ENCODE measurements at regions not wholly inside any gene's neighbourhood (a gene's known extent, or its start where the extent isn't known, plus 50 kb on each side); places are given as distances from the start of the nearest gene placed in this dataset.
"Not testable (repeated sequence)": the region's sequence is repeated elsewhere in the genome, so short reads cannot be mapped to it uniquely, and the experiment has no call there.

DNA sequence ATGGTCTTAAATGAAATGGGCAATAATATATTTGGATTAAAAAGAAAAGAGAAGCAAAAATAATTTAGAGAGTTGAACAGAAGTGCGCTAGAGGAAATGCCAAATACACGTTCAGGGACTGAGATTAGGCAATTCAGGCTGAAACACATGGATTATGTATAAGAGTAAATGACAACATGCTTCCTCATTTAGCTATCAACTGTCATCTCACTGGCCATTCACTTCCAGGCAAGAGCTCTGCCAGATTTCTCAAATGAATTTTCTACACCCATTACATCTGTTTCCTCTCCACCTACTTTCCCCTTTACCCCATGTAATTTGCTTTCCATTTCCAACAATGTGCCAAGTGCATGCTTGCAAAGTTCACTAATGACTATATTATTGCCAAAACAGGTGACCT lies 582.4 kb downstream of the LTN1 start:
- intact Hi-C loops (cut with DNase I), result no loop called here
- no peak overlapping the region for H3K27ac ChIP-seq (ENCODE audit: low read depth in 1 of 2, low read length in 2 of 2)
- H3K4me1 ChIP-seq (ENCODE audit: control insufficient read depth in 1 of 2, insufficient read depth in 2 of 2, low read length in 2 of 2), result no peaks in the 10 kb centered on the region
- no peaks in the 10 kb centered on the region for H3K36me3 ChIP-seq (ENCODE audit: control insufficient read depth in 1 of 2, insufficient read depth in 2 of 2, low read length in 1 of 2)
- no peaks in the 10 kb centered on the region for H3K27me3 ChIP-seq (ENCODE audit: control insufficient read depth in 1 of 2, insufficient read depth in 2 of 2, low read length in 1 of 2)
- no peak for ATAC-seq (ENCODE audit: low FRiP score)
- H3K4me3 ChIP-seq (ENCODE audit: low read length in 2 of 2), result no peak overlapping the region
- WGBS, 2 donors, result 85 to 87% methylated on average over 2 of the region's 2 CpGs
- no peaks in the 10 kb centered on the region for H3K9me3 ChIP-seq (ENCODE audit: control insufficient read depth, low read length)
- DNase-seq, result no peak

- H3K27me3 ChIP-seq (ENCODE audit: control insufficient read depth in 1 of 2, insufficient read depth in 2 of 2, low read length in 1 of 2), result peaks cover 0 to 1% of the 10 kb centered on the region in 2 donors
- DNase-seq (no peak), ATAC-seq (ENCODE audit: low FRiP score) (no peak)
- intact Hi-C loops (cut with DNase I), result no loop called here
- H3K36me3 ChIP-seq (ENCODE audit: control insufficient read depth in 1 of 2, insufficient read depth in 2 of 2, low read length in 1 of 2), result no peaks in the 10 kb centered on the region
- H3K9me3 ChIP-seq (ENCODE audit: control insufficient read depth, low read length), result no peaks in the 10 kb centered on the region
- H3K4me1 ChIP-seq (ENCODE audit: control insufficient read depth in 1 of 2, insufficient read depth in 2 of 2, low read length in 2 of 2), result no peaks in the 10 kb centered on the region
- WGBS, 2 donors, result 17 to 29% methylated on average over 1 of the region's 1 CpG
- H3K27ac ChIP-seq (ENCODE audit: low read depth in 1 of 2, low read length in 2 of 2), result no peak overlapping the region
- H3K4me3 ChIP-seq (ENCODE audit: low read length in 2 of 2), result no peak overlapping the region
Observed at GRCh38 chr21:28402616-28402989, 590.1 kb downstream of the LTN1 start.

GRCh38 chr21:28397040-28397439 lies 595.6 kb downstream of the LTN1 start:
- intact Hi-C loops (cut with DNase I), result no loop called here

DNA sequence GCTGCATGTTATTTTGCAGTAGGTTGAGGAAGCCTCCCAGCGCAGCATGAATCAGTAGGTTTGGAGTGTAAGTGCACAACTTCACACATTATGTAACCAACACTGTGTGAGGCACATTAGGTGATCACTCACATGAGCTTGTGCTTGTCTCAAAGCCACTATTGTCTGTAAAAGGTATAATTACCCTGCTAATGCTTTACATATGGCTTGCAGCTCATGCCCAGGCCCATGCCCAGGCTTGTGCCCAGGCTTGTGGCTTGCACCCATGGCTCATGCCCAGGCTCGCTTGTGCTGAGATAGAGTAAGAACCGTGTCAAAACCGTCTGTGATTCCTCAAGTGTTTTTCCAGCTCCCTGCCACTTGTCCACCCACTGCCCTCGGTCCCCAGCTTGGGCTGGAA lies 596.3 kb downstream of the LTN1 start:
- DNase-seq, result no peak
- Histone ChIP-seq H3K4me3 (ENCODE audit: low read length in 2 of 2) (no peak overlapping the region), H3K27me3 (ENCODE audit: control insufficient read depth in 1 of 2, insufficient read depth in 2 of 2, low read length in 1 of 2) (peaks cover 0 to 1% of the 10 kb centered on the region in 2 donors), H3K4me1 (ENCODE audit: control insufficient read depth in 1 of 2, insufficient read depth in 2 of 2, low read length in 2 of 2) (no peaks in the 10 kb centered on the region), H3K27ac (ENCODE audit: low read depth in 1 of 2, low read length in 2 of 2) (no peak overlapping the region), H3K9me3 (ENCODE audit: control insufficient read depth, low read length) (no peaks in the 10 kb centered on the region), H3K36me3 (ENCODE audit: control insufficient read depth in 1 of 2, insufficient read depth in 2 of 2, low read length in 1 of 2) (no peaks in the 10 kb centered on the region)
- intact Hi-C loops (cut with DNase I), result no loop called here
- ATAC-seq (ENCODE audit: low FRiP score), result no peak
- WGBS, 2 donors, result 87 to 89% methylated on average over 5 of the region's 5 CpGs

More at GRCh38 chr21:28397040-28397439, 595.6 kb downstream of the LTN1 start:
- Histone ChIP-seq H3K36me3 (ENCODE audit: control insufficient read depth in 1 of 2, insufficient read depth in 2 of 2, low read length in 1 of 2) (no peaks in the 10 kb centered on the region), H3K9me3 (ENCODE audit: control insufficient read depth, low read length) (no peaks in the 10 kb centered on the region), H3K27ac (ENCODE audit: low read depth in 1 of 2, low read length in 2 of 2) (no peak overlapping the region), H3K4me3 (ENCODE audit: low read length in 2 of 2) (no peak overlapping the region), H3K27me3 (ENCODE audit: control insufficient read depth in 1 of 2, insufficient read depth in 2 of 2, low read length in 1 of 2) (peaks cover 0 to 1% of the 10 kb centered on the region in 2 donors), H3K4me1 (ENCODE audit: control insufficient read depth in 1 of 2, insufficient read depth in 2 of 2, low read length in 2 of 2) (no peaks in the 10 kb centered on the region)
- ATAC-seq (ENCODE audit: low FRiP score) (no peak), DNase-seq (no peak)

DNA sequence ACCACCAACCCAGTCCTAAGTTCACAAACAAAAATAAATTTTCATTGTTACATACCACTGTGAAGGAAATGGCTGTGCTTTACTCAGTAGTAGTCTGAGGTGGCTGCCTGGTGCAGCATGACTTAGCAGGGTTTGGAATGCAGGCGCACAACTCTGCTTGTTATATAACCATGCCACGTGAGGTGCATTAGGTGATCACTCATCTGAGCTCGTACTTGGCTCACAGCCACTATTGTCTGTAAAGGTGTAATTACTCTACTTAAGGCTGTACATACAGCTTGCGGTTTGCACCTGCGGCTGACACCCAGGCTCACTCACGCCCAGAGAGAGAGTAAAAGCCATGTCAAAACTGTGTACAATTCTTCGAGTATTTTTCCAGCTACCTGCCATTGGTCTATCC lies 599.4 kb downstream of the LTN1 start:
- Histone ChIP-seq H3K27ac (ENCODE audit: low read depth in 1 of 2, low read length in 2 of 2) (no peak overlapping the region), H3K4me3 (ENCODE audit: low read length in 2 of 2) (no peak overlapping the region), H3K9me3 (ENCODE audit: control insufficient read depth, low read length) (no peaks in the 10 kb centered on the region), H3K36me3 (ENCODE audit: control insufficient read depth in 1 of 2, insufficient read depth in 2 of 2, low read length in 1 of 2) (no peaks in the 10 kb centered on the region), H3K4me1 (ENCODE audit: control insufficient read depth in 1 of 2, insufficient read depth in 2 of 2, low read length in 2 of 2) (no peaks in the 10 kb centered on the region), H3K27me3 (ENCODE audit: control insufficient read depth in 1 of 2, insufficient read depth in 2 of 2, low read length in 1 of 2) (peaks cover 0 to 1% of the 10 kb centered on the region in 2 donors)
- ATAC-seq (ENCODE audit: low FRiP score), result no peak
- intact Hi-C loops (cut with DNase I), result no loop called here
- no peak for DNase-seq
- 90 to 91% methylated on average over 7 of the region's 7 CpGs for WGBS, 2 donors

GRCh38 chr21:28391938-28392849 lies 600.5 kb downstream of the LTN1 start:
- intact Hi-C loops (cut with DNase I), result no loop called here
- Histone ChIP-seq H3K4me3 (ENCODE audit: low read length in 2 of 2) (no peak overlapping the region), H3K9me3 (ENCODE audit: control insufficient read depth, low read length) (no peaks in the 10 kb centered on the region), H3K27me3 (ENCODE audit: control insufficient read depth in 1 of 2, insufficient read depth in 2 of 2, low read length in 1 of 2) (no peaks in the 10 kb centered on the region), H3K4me1 (ENCODE audit: control insufficient read depth in 1 of 2, insufficient read depth in 2 of 2, low read length in 2 of 2) (no peaks in the 10 kb centered on the region), H3K36me3 (ENCODE audit: control insufficient read depth in 1 of 2, insufficient read depth in 2 of 2, low read length in 1 of 2) (no peaks in the 10 kb centered on the region), H3K27ac (ENCODE audit: low read depth in 1 of 2, low read length in 2 of 2) (no peak overlapping the region)
- DNase-seq (no peak), ATAC-seq (ENCODE audit: low FRiP score) (no peak)
- 92 to 97% methylated on average over 3 of the region's 3 CpGs for WGBS, 2 donors

- H3K27ac ChIP-seq (ENCODE audit: low read depth in 1 of 2, low read length in 2 of 2), result no peak overlapping the region
- WGBS, 2 donors, result 71 to 84% methylated on average over 1 of the region's 1 CpG
Observed at GRCh38 chr21:28387220-28387619, 605.5 kb downstream of the LTN1 start.

DNA sequence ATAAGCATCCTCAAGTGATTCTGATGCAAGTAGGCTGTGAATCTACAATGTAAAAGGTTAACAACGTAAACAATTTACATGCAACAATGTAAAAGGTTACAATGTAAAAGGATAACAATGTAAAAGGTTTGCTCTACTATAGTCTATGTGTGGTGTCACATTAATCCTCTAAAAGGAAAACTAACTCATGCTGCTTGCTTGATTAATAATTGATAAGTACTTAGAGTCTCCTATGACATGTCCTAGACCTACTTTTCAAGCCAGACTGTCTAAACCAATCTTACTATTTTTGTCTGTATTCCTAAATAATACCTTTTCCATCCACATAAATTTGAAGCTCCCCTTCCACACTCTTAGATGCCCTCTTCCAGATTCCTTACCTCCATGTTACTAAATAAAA lies 606.8 kb downstream of the LTN1 start:
- DNase-seq (no peak), ATAC-seq (ENCODE audit: low FRiP score) (no peak)
- intact Hi-C loops (cut with DNase I), result no loop called here
- Histone ChIP-seq H3K27me3 (ENCODE audit: control insufficient read depth in 1 of 2, insufficient read depth in 2 of 2, low read length in 1 of 2) (no peaks in the 10 kb centered on the region), H3K4me3 (ENCODE audit: low read length in 2 of 2) (no peak overlapping the region), H3K36me3 (ENCODE audit: control insufficient read depth in 1 of 2, insufficient read depth in 2 of 2, low read length in 1 of 2) (no peaks in the 10 kb centered on the region), H3K27ac (ENCODE audit: low read depth in 1 of 2, low read length in 2 of 2) (no peak overlapping the region), H3K9me3 (ENCODE audit: control insufficient read depth, low read length) (no peaks in the 10 kb centered on the region), H3K4me1 (ENCODE audit: control insufficient read depth in 1 of 2, insufficient read depth in 2 of 2, low read length in 2 of 2) (peaks cover 0 to 2% of the 10 kb centered on the region in 2 donors)
- 98 to 100% methylated on average over 1 of the region's 1 CpG for WGBS, 2 donors

More at GRCh38 chr21:28387220-28387619, 605.5 kb downstream of the LTN1 start:
- Histone ChIP-seq H3K4me1 (ENCODE audit: control insufficient read depth in 1 of 2, insufficient read depth in 2 of 2, low read length in 2 of 2) (no peaks in the 10 kb centered on the region), H3K9me3 (ENCODE audit: control insufficient read depth, low read length) (no peaks in the 10 kb centered on the region), H3K27me3 (ENCODE audit: control insufficient read depth in 1 of 2, insufficient read depth in 2 of 2, low read length in 1 of 2) (no peaks in the 10 kb centered on the region), H3K36me3 (ENCODE audit: control insufficient read depth in 1 of 2, insufficient read depth in 2 of 2, low read length in 1 of 2) (no peaks in the 10 kb centered on the region), H3K4me3 (ENCODE audit: low read length in 2 of 2) (no peak overlapping the region)
- ATAC-seq (ENCODE audit: low FRiP score) (no peak), DNase-seq (no peak)
- intact Hi-C loops (cut with DNase I), result no loop called here

DNA sequence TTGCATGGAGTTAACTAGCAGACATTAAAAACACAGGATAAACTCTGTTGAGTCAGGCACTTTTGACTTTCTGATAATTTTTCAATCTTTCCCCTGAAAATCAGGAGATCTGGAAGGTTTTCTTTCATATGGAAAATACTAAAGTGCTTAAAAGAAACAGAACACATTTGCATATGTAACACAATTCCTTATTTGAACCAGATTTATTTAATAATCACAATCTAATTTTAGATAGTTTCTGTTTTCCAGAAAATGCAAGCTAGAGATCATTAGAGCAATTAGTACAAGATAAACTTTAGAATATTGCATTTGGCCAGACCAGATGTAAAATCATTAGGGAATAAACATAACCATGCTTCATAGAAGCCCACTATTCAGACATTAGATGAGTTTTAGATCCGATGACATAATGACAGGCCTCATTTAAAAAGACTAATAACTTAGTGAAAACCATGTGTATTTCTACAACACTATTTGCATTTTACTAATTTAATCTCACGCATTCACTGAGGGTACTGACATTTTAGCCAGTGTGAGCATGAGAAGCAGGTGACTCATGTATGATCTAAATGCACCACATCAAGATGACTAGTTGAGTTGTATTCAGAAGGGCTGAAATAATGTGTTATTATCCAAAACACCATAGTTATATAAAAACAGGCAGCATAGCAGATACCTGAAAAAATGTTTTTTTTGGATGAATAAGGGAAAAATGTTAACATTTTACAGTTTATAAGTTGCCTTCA lies 611.5 kb downstream of the LTN1 start:
- H3K27ac ChIP-seq (ENCODE audit: low read depth in 1 of 2, low read length in 2 of 2); H3K9me3 ChIP-seq (ENCODE audit: control insufficient read depth, low read length); H3K36me3 ChIP-seq (ENCODE audit: control insufficient read depth in 1 of 2, insufficient read depth in 2 of 2, low read length in 1 of 2); H3K4me3 ChIP-seq (ENCODE audit: low read length in 2 of 2); H3K4me1 ChIP-seq (ENCODE audit: control insufficient read depth in 1 of 2, insufficient read depth in 2 of 2, low read length in 2 of 2); H3K27me3 ChIP-seq (ENCODE audit: control insufficient read depth in 1 of 2, insufficient read depth in 2 of 2, low read length in 1 of 2); intact Hi-C loops (cut with DNase I); DNase-seq; ATAC-seq (ENCODE audit: low FRiP score): not testable (repeated sequence)
- 83 to 84% methylated on average over 2 of the region's 2 CpGs for WGBS, 2 donors
